ENCODE measurements at regions not wholly inside any gene's neighbourhood (a gene's known extent, or its start where the extent isn't known, plus 50 kb on each side); places are given as distances from the start of the nearest gene placed in this dataset.
A peak's percentile ranks its signal among the peaks of the same experiment; 100 is the strongest.
"Not testable (repeated sequence)": the region's sequence is repeated elsewhere in the genome, so short reads cannot be mapped to it uniquely, and the experiment has no call there.

DNA sequence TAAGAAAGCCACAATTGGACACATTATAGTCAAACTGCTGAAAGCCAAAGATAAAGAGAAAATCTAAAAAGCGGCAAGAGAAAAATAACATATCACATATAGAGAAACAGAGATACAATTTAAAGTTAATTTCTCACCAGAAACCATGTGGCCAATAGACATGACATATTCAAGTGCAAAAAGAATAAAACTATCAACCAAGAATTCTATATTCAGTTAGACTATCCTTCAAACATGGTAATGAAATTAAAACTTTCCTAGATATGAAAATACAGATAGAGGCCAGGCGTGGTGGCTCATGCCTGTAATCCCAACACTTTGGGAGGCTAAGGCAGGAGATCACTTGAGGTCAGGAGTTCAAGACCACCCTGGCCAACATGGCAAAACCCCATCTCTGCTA, 129.1 kb upstream of the RNF32 start:
- DNase-seq = no peak

DNA sequence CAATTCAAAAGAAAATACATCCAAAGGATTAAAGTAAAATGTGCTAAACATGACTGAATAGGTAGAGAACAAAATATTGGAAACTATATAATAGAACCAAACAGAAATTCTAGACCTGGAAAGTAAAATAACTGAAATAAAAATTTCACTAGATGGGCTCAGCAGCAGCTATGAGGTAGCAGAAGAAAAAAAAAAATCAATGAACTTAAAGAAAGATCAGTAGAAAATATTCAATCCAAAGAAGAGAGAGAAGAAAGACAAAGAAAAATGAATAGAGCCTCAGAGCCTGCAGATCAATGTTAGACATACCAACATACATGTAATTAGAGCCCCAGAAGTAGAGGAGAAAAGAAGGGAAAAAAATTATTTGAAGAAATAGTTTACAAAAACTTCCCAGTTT, 129.6 kb upstream of the RNF32 start:
- no peak for DNase-seq

DNA sequence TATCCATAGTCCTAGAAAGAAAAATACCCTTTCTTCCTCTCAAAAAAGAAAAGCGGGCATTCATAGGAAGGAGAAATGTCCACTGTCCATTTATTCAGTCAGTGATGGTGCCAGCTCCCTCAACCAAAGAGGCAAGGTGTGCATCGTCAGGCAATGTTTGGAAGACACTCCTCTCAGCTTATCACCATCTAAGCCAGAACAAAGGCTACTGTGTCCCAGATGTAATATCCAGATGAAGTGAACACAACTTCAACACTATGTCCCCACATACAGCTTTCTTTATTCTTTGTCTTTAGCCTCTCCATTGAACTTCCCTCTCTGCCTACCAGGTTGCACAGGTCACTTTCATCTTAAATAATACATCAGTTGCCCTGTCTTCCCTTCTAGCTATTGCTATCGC, 131.4 kb upstream of the RNF32 start:
- DNase-seq = no peak

DNA sequence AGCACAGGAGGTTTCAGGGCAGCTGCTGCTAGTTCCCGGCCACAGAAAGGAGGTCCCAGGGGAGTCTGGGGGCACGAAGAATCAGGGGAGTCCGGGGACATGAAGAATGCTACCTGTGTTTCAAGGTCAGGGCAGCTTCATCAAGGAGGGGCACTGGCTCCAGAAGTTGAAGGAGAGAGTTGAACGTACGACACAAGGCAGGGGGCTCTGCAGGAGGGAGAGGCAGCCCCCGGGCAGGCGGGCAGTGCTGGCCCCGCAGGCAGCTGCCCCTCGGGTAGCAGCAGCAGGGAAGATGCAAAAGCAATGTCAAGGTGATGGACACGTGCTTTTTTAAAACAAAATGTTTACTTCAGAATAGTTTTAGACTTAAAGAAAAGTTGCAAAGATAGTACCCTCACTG, 134.7 kb upstream of the RNF32 start:
- DNase-seq = no peak

DNA sequence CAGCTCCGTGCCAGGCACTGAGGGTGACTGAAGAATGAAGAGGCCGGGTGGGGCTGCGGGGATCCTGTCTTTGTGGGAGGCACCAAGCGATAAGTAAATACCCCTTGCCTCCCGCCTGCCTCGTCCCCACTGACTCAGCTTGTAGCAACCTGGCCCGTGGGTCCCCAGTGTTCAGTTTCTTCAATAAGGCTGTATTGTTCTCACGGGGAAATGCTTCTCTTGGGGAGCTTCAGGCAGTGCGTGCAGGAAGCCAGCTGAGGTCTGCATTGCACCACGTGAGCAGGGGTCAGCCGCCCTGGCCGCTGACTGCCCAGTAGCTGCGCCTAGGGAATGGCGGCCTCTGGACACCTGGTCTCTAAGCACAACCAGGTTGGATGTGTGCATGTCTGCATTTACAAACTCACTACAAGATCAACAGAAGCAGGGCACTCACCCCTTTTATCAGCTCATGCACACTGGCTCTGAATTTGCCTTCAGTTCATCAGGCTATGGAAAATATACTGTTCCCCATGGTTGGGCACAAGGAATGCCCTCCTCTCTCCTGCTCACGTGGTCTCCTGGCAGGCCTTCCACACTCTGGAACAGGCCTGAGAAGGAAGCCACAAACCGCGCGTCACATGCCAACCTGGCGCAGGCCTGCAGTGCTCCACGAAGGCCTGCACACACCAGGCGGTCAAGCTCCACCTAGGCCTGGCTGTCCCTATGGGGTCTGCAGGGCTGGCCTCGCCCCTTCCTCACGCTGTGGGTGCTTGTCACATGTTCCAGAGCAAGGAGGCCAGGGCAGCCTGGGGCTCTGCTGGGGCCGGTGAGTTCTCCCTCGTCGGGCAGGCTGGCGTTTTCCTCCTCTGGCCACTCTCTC, 135.7 kb upstream of the RNF32 start:
- DNase-seq = no peak

DNA sequence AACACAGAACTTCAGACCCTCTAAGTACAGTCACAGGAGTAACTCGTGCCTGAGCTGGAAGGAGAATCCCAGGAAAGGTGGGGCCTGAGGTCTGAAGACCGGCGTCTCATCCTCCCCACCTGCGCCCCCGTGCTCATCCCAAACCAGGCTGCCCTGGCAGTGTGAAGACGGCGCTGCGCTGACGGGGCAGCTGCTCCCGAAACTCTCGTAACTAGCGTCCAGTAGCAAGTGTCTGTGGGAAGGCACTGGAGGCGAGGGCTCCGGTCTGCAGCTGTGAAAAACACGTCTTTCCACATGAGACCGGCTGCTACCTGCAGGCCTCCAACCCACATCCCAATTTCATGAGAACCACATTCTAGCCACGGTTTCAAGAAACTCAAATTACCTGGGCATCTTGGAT, 136.6 kb upstream of the RNF32 start:
- no peak for DNase-seq

DNA sequence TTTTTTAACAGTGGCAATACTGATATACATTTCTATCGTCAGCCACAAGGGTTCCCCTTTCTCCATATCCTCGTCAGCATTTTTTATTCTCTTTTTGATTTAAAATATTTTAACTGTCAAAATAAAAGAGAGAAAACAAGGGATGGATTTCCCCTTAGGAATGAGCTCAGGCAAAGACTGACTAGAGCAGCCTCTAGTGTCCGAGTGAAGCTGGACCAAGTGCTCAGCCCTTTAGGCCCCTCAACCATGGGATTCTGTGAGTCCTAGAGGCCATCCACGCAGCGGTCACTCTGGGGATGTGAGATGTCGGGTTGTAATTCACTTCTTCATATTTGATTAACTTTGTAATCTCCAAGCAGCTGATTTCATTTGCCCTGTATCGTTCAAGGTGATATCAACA, 137.4 kb upstream of the RNF32 start:
- no peak for DNase-seq

DNA sequence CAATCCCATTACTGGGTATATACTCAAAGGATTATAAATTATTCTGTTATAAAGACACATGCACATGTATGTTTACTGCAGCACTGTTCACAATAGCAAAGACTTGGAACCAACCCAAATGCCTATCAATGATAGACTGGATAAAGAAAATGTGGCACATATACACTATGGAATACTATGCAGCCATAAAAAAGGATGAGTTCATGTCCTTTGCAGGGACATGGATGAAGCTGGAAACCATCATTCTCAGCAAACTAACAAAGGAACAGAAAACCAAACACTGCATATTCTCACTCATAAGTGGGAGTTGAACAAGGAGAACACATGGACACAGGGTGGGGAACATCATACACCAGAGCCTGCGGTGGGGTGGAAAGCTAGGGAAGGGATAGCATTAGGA, 138.8 kb upstream of the RNF32 start:
- DNase-seq = not testable (repeated sequence)

DNA sequence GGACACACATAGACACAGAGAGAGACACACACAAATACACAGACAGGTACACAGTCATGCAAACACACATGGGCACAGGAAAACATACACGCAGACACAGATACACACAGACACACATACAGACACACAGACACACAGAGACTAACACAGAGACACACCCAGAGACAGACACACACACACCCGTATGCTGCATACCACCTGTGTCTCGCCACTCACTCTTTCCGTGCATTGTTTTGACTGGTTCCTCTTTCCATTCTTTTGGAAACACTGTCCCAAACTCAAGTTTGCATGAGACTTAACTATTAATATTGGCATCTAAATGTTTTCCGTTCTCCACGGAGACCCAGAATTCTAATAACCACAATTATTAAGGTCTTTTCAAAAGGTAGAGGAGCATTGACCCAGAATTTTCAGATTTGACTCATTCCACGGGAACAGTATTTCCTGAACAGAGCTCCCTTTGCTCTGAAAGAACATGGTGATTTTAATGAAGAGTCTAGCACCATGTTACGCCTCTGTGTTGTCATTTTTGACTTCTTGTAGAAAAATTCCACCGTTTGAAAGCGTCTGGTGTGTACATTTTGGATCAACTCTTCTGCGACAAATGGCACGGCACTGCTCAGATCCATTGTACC, 141.2 kb upstream of the RNF32 start:
- no peak for DNase-seq

DNA sequence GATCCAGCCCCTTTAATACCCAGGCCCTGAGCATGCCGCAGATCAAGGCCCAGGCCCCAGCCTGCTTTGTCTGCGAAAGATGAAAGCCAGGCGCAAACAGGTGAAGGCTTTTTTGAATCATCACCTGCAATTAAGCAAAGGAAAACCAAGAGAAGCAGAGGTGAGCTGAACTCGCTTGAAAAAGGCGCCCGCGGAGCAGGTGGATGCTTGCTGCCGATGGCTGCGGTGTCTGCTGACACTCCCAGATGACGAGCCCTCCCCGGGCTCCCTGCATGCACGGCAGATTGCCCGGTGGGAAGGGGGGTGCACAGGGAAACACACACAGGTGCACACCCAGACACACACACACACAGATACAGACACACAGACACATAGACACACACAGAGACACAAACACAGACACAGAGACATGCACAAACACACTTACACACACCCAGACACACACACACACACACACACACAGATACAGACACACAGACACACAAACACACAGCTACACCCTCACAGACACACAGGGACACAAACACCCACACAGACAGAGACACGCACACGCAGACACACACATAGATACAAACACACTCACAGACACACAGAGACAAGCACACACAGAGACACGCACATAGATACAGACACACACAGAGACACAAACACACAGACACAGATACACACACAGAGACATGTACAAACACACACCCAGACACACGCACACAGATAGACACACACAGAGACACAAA, 142.6 kb upstream of the RNF32 start:
- DNase-seq = no peak

DNA sequence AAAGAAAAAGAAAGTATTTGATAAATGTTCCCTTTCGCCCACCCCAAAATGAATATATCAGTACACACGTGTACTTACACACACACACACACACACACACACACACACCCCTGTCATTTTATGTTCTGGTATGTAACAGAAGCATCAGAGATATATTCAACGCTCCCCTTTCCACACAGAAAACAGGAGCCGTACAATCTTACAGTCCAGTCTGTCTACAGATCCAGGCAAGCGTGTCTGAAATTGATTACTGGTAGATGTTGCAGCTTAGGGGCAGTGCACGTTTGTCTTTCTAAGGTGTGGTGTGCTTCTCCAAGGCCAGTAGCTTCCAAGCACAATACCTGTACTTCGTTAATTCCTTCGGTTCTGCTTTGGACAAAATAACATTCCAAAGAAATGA, 143.7 kb upstream of the RNF32 start:
- no peak for DNase-seq

DNA sequence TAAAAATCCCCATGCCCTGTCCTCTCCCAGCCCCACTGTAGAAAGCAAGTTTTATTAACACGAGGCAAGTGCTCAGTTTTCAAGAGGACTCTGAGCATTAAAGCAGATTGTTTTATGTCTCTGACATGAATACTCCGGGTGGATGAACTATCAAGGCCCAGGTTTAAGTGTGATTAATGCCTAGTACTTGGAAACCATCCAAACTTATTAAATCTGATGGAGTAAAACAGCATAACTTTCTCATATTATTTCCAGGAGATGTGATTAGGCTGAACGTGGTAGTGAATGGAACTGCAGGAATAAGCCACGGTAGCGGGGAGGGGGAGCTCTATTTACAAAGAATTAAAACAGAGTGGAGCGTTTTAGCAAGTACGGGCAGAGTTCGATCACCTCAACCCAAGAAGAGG, 144.2 kb upstream of the RNF32 start:
- DNase-seq = no peak

DNA sequence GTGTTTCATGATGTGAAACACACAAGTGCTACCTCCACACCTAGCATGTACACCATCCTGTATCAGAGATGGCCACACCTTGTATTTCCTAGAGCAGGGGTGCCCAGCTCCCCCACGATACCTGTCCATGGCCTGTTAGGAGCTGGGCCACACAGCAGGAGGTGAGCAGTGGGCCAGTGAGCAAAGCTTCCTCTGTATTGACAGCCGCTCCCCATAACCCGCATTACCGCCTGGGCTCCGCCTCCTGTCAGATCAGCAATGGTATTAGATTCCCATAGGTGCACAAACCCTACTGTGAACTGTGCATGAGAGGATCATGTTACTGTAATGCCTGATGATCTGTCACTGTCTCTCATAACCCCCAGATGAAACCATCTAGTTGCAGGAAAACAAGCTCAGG, 145.6 kb upstream of the RNF32 start:
- DNase-seq = no peak

DNA sequence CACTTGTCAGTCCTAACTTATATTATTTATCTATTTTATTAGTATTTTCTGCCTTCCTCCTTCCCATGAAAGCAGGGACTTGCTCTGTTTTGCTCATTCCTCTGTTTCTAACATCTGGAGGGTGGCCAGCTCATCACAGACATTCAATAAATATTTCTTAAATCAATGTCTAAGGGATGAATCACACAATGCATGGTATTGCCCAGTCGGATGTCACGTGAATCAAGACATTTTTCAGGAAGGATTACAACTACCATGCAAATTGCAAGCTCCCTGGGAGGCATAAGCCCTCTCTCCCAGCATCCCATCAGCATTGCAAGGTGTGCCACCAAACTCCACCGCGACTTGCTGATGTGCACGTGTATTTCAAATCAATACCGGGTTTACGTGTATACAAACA, 146.6 kb upstream of the RNF32 start:
- DNase-seq = no peak

DNA sequence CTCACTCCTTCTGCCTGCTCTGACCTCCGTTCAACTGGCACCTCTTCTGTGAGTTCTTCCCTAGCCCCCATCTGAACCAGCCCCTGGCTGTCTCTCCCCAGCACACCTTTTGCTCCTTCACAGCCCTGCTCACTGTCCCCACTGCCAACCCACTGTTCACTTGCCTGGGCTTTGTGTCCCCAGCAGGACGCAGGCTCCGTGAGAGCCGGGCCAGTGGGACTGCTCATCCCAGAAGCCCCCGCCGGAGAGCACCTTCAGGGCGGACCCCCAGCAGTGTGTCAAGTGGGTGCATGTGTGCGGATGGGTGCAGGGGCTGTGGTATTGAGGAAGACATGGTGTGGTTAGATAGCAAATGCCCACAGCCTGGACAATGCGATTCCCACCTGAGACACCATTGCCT, 148.4 kb upstream of the RNF32 start:
- no peak for DNase-seq

DNA sequence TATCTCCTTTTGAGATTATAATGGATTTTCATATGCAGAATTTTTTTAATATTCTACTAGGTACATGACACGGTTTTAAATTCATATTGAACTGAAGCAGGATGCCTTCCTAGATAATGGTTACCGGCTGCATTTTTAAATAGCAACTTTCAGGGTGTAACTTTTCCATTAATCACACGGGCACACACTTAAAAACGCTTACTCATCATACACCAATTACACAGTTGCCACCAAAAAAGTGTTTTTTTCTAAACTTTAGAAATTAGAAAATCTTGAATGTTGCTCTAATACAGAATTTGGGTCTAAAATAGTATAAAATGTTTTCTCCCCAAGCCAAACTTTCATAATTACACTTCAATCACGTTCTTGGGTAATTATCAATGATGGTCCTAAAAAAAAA, 149.1 kb upstream of the RNF32 start:
- DNase-seq = no peak

DNA sequence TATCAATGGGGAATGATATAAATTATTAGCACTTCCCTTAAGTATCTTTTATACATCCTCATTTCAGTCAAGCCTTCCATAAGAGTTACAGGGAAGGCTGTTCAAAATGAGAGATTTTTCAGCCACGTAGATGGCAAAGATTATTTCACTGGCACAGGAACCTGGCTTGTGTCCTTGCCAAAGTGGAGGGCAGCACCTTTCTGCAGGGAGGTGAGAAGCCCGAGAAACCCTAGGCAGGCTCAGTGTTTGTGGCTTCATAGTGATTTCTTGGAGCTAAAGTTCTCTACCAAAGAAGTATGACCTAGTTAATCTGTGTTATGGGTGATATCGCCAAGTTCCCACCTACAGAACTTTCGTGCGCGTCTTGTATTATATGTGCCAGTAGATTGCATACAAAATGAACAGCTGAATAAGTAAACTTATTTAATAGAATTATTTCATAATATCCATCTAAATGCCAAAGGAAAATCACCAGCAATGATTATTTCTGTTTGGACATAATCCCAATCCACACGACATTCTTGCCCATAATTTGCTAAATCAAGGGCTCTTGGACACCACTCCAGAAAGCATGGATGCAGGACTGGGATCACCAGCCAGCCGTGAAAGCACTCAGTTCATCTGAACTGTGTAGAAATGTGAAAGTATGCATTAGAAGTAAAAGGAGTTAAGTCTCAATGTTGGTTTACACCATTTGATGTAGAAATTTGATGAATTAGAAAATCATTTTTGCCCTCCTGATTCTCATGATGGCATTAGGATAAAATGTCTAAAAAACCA, 150.4 kb upstream of the RNF32 start:
- DNase-seq = no peak

DNA sequence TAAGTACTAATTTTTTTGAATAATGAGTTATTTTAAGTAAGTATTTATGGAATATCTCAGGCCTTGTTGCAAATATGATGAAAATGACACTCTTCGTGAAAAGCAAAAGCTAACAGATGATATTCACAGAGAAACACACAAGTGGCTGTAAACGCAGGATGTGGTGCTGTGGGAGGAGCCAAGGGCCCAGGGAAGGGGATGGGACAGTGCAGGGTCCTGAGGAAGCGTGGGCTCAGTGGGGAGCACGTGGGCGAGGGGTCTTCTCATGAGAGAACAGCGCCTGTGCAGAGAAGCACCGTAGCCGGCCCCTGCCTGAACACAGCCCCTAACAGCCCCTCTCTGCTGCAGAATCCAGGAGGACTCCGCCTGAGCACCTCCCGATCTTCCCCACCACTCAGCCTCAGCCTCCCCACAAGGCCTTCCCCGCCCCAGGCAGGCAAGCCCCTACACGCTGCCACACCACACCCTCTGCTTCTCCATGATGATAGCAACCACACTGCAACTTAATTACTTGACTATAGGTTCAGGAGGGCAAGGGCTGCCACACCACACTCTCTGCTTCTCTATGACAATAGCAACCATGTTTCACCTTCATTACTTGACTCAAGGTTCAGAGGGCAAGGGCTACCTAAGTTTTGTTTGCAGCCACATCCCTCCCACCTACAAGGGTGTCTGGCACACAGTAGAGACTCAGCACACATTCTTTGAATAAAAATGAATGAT, 152.6 kb upstream of the RNF32 start:
- no peak for DNase-seq

DNA sequence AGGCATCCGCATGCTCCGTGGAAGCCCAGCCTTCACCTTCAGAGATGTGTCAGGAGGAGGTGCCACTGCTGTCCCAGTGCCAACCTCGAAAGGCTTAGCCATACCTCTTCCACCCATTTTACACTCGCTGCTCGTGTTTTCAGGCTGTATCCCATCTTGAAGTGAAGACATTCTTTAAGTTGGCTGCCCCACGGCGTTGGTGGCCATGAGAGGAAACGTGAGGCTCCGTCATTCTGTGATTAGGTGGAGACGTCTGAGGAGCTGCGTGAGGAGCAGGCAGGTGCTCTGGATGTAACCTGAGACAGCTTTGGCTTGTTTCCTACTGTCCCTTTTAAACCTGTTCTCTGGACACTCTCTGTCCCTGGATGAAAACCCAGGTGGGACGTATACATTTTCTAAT, 159.9 kb upstream of the RNF32 start:
- DNase-seq = no peak

DNA sequence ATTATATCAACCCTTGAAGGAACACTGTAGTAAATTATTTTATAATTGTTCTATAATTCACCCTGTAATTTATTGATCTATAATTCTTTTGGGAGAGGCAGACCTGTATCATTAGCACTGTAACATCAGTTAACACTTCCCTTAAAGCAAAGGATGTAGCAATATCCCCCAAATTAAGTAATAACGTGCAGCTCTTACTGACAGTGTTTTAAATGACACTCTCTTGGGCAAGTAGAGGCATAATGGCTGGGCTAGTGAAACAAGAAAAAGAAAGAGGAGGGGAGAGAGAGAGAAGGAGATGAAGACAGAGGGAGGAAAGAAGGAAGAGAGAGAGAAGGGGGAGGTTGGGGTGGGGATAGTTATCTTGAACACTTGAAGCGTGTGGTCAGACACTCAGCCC, 161.0 kb upstream of the RNF32 start:
- DNase-seq = peak; percentile 67

DNA sequence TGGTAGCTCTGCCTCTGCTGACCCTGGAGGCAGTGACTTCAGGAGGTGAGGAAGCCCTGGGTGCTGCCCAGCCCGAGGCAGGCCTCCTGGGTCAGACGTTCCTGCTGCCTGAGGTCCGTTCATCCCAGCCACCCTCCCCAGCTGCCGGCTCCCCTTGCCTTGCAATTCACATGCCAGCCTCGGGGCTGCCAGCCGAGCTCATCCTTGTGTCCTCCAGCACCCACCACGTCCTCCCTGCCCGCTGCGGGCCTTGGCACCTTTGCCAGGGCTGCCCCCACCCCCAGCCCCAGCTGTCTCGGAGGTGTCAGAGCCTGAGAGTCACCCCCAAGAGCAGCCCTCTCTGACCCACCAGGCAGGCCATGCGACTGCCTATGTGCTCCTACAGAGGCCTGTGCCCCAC, 162.1 kb upstream of the RNF32 start:
- DNase-seq = no peak

DNA sequence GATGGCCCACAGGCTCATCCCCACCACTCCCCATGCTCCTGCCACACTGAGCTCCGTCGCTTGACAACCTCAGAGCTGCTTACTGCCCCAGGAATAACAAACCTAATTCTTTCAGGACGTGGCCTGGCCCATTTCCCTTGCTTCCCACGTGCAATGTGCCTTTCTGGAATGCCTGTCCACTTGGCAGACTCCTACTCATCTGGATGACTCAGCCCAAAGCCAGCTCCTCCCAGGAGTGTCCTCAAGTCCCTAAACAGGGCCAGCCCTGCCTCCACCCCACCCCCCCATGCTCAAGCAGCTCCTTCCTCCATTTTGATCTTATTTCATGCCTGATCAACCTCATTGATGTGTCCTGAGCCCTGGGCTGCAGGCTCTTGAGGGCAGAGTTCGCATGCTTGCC, 164.9 kb upstream of the RNF32 start:
- DNase-seq = no peak

DNA sequence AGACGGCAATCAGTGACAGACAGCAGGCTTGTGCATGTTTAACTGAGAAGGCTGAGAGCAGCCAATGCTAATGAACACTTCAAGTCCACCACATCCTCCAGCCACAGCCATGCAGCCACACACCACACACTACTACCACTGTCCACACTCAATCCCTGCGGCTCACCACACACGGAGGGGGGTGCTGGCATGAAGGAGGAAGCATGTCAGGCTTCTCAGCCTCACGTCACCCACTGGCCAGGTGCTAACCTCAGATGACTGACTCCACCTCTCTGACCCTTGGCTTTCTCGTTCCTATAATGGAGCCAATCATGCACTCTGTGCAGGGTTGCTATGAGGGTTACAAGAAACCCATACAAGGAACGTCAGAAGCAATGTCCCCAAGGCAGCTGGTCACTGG, 165.4 kb upstream of the RNF32 start:
- DNase-seq = peak; percentile 90

Data from MV-4-11 (cell line).